Subcutaneous abdominal adipose tissue (tissue), 5 donors: ENCODE measurements at regions not wholly inside any gene's neighbourhood (a gene's known extent, or its start where the extent isn't known, plus 50 kb on each side); places are given as distances from the start of the nearest gene placed in this dataset.

Experiments used
- H3K27ac ChIP-seq: one replicate; pipeline ENCODE4 v1.7.0; 2013; ENCODE audit warnings: low read depth, mild to moderate bottlenecking, inconsistent platforms, low read length, moderate library complexity
- H3K27me3 ChIP-seq, 5 donors: one replicate each; pipeline ENCODE4 v1.7.0; 2013; ENCODE audit warnings: low read length in 5 of 5, inconsistent platforms in 1 of 5; ENCODE audit not compliant: control insufficient read depth in 5 of 5, insufficient read depth in 4 of 5
- H3K36me3 ChIP-seq, 5 donors: one replicate each; pipeline ENCODE4 v1.7.0; 2013; ENCODE audit warnings: low read length in 5 of 5; ENCODE audit not compliant: control insufficient read depth in 5 of 5, insufficient read depth in 5 of 5
- H3K4me1 ChIP-seq, 5 donors: one replicate each; pipeline ENCODE4 v1.7.0; 2013; ENCODE audit warnings: low read length in 5 of 5, mild to moderate bottlenecking in 3 of 5, moderate library complexity in 1 of 5; ENCODE audit not compliant: control insufficient read depth in 5 of 5, insufficient read depth in 5 of 5
- H3K4me3 ChIP-seq, 5 donors: one replicate each; pipeline ENCODE4 v1.7.0; 2013; ENCODE audit warnings: low read length in 5 of 5, low read depth in 1 of 5
- H3K9ac ChIP-seq, 5 donors: one replicate each; pipeline ENCODE4 v1.7.0; 2013; ENCODE audit warnings: low read length in 5 of 5, mild to moderate bottlenecking in 4 of 5, moderate library complexity in 3 of 5
- H3K9me3 ChIP-seq, 5 donors: one replicate each; pipeline ENCODE4 v1.7.0; 2013; ENCODE audit warnings: low read length in 5 of 5; ENCODE audit not compliant: control insufficient read depth in 5 of 5
- donor health status: healthy.
- donor health status: healthy.
- donor health status: healthy.
- donor health status: healthy.
- donor health status: healthy.

GRCh38 chr1:5509664-5510452 lies 482.4 kb downstream of the NPHP4 start:
- Histone ChIP-seq H3K9me3 (no peaks in the 10 kb centered on the region), H3K4me1 (no peaks in the 10 kb centered on the region), H3K27me3 (peaks cover 10 to 29% (median 21%) of the 10 kb centered on the region in 5 donors), H3K4me3 (no peak overlapping the region), H3K9ac (no peak overlapping the region), H3K36me3 (no peaks in the 10 kb centered on the region), H3K27ac (no peak overlapping the region)

GRCh38 chr1:5508669-5509330 lies 483.4 kb downstream of the NPHP4 start:
- H3K4me3 ChIP-seq, result no peak overlapping the region
- H3K36me3 ChIP-seq, result no peaks in the 10 kb centered on the region
- H3K27me3 ChIP-seq, result peaks cover 10 to 29% (median 24%) of the 10 kb centered on the region in 5 donors
- no peak overlapping the region for H3K9ac ChIP-seq
- peaks cover 0 to 9% (median 0%) of the 10 kb centered on the region in 5 donors for H3K4me1 ChIP-seq
- H3K27ac ChIP-seq, result no peak overlapping the region
- no peaks in the 10 kb centered on the region for H3K9me3 ChIP-seq

GRCh38 chr1:5507340-5507739 lies 484.9 kb downstream of the NPHP4 start:
- H3K9me3 ChIP-seq, result no peaks in the 10 kb centered on the region
- H3K36me3 ChIP-seq, result no peaks in the 10 kb centered on the region
- H3K27me3 ChIP-seq, result peaks cover 10 to 32% (median 20%) of the 10 kb centered on the region in 5 donors
- H3K4me3 ChIP-seq, result no peak overlapping the region
- H3K27ac ChIP-seq, result no peak overlapping the region
- no peak overlapping the region for H3K9ac ChIP-seq
- peaks cover 0 to 9% (median 0%) of the 10 kb centered on the region in 5 donors for H3K4me1 ChIP-seq

GRCh38 chr1:5506634-5507033 lies 485.6 kb downstream of the NPHP4 start:
- Histone ChIP-seq H3K36me3 (no peaks in the 10 kb centered on the region), H3K27me3 (peaks cover 10 to 33% (median 23%) of the 10 kb centered on the region in 5 donors)

GRCh38 chr1:5505944-5506343 lies 486.3 kb downstream of the NPHP4 start:
- Histone ChIP-seq H3K4me3 (no peak overlapping the region), H3K9ac (no peak overlapping the region), H3K27ac (no peak overlapping the region), H3K36me3 (no peaks in the 10 kb centered on the region), H3K4me1 (peaks cover 0 to 9% (median 0%) of the 10 kb centered on the region in 5 donors), H3K9me3 (no peaks in the 10 kb centered on the region), H3K27me3 (peaks cover 10 to 29% (median 22%) of the 10 kb centered on the region in 5 donors)

More at GRCh38 chr1:5506634-5507033, 485.6 kb downstream of the NPHP4 start:
- no peak overlapping the region for H3K27ac ChIP-seq
- no peak overlapping the region for H3K4me3 ChIP-seq
- H3K4me1 ChIP-seq, result peaks cover 0 to 9% (median 0%) of the 10 kb centered on the region in 5 donors
- no peaks in the 10 kb centered on the region for H3K9me3 ChIP-seq
- H3K9ac ChIP-seq, result no peak overlapping the region

GRCh38 chr1:5504364-5504740 lies 487.9 kb downstream of the NPHP4 start:
- H3K36me3 ChIP-seq, result no peaks in the 10 kb centered on the region
- peaks cover 8 to 24% (median 18%) of the 10 kb centered on the region in 5 donors for H3K27me3 ChIP-seq
- H3K4me1 ChIP-seq, result peaks cover 0 to 9% (median 0%) of the 10 kb centered on the region in 5 donors
- H3K27ac ChIP-seq, result no peak overlapping the region
- H3K4me3 ChIP-seq, result no peak overlapping the region
- no peaks in the 10 kb centered on the region for H3K9me3 ChIP-seq
- no peak overlapping the region for H3K9ac ChIP-seq

GRCh38 chr1:5503556-5504363 lies 488.5 kb downstream of the NPHP4 start:
- H3K4me3 ChIP-seq, result no peak overlapping the region
- H3K27me3 ChIP-seq, result peaks cover 6 to 19% (median 17%) of the 10 kb centered on the region in 5 donors
- no peaks in the 10 kb centered on the region for H3K9me3 ChIP-seq
- no peaks in the 10 kb centered on the region for H3K36me3 ChIP-seq
- no peak overlapping the region for H3K27ac ChIP-seq
- H3K9ac ChIP-seq, result no peak overlapping the region
- peaks cover 0 to 9% (median 0%) of the 10 kb centered on the region in 5 donors for H3K4me1 ChIP-seq

GRCh38 chr1:5502311-5503194 lies 489.7 kb downstream of the NPHP4 start:
- H3K4me3 ChIP-seq, result no peak overlapping the region
- peaks cover 4 to 26% (median 22%) of the 10 kb centered on the region in 5 donors for H3K27me3 ChIP-seq
- H3K9ac ChIP-seq, result no peak overlapping the region
- H3K4me1 ChIP-seq, result peaks cover 0 to 9% (median 0%) of the 10 kb centered on the region in 5 donors
- no peak overlapping the region for H3K27ac ChIP-seq
- no peaks in the 10 kb centered on the region for H3K36me3 ChIP-seq
- no peaks in the 10 kb centered on the region for H3K9me3 ChIP-seq

- Histone ChIP-seq H3K4me1 (peaks cover 0 to 9% (median 0%) of the 10 kb centered on the region in 5 donors), H3K9ac (no peak overlapping the region), H3K4me3 (no peak overlapping the region), H3K9me3 (no peaks in the 10 kb centered on the region), H3K27ac (no peak overlapping the region), H3K36me3 (no peaks in the 10 kb centered on the region), H3K27me3 (peaks cover 6 to 31% (median 26%) of the 10 kb centered on the region in 5 donors)
Measured at GRCh38 chr1:5501206-5501930, 490.9 kb downstream of the NPHP4 start.
